SU-DHL-6 (cell line): ENCODE measurements at regions not wholly inside any gene's neighbourhood (a gene's known extent, or its start where the extent isn't known, plus 50 kb on each side); places are given as distances from the start of the nearest gene placed in this dataset.

Experiments
- EZH2phosphoT487 ChIP-seq: fragments of 200-600 bp; sonication (generic), shearing (Covaris generic); conservative IDR thresholded peaks from 2 replicates; pipeline ENCODE4 v1.6.1; 2018; ENCODE audit warnings: mild to moderate bottlenecking, antibody characterized with exemption, low read length, moderate library complexity, mixed read lengths
- TF ChIP-seq, protein P1 (sequence below): fragments of 200-600 bp; sonication (generic); IDR thresholded peaks from one replicate; pipeline ENCODE4 v1.5.1; 2017; ENCODE audit warnings: antibody characterized with exemption, mild to moderate bottlenecking, low read length, moderate library complexity; ENCODE audit not compliant: insufficient read depth, poor library complexity, severe bottlenecking

DNA sequence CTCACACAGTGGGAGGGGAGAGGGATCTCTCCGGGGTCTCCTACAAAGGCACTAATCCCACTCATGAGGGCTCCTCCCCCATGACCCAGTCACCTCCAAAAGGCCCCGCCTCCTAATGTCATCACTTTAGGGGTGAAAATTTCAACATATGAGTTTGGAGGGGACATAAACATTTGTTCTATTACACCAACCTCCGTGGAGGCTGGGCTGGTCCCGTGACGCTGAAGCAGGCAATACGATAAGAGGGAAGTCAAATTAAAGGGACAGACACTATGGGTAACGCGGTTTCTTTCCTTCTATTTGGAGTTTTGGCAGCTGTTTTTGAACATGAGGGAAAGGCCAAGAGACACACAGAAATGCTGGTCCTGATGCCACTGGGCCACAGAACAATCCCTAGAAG lies 175.7 kb upstream of the VASH1 start:
- TF ChIP-seq, protein P1, sequence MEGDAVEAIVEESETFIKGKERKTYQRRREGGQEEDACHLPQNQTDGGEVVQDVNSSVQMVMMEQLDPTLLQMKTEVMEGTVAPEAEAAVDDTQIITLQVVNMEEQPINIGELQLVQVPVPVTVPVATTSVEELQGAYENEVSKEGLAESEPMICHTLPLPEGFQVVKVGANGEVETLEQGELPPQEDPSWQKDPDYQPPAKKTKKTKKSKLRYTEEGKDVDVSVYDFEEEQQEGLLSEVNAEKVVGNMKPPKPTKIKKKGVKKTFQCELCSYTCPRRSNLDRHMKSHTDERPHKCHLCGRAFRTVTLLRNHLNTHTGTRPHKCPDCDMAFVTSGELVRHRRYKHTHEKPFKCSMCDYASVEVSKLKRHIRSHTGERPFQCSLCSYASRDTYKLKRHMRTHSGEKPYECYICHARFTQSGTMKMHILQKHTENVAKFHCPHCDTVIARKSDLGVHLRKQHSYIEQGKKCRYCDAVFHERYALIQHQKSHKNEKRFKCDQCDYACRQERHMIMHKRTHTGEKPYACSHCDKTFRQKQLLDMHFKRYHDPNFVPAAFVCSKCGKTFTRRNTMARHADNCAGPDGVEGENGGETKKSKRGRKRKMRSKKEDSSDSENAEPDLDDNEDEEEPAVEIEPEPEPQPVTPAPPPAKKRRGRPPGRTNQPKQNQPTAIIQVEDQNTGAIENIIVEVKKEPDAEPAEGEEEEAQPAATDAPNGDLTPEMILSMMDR, result no peak
- TF ChIP-seq EZH2phosphoT487, result no peak
